Ishikawa (cell line): ENCODE measurements at regions not wholly inside any gene's neighbourhood (a gene's known extent, or its start where the extent isn't known, plus 50 kb on each side); places are given as distances from the start of the nearest gene placed in this dataset.

Experiments
- CEBPB ChIP-seq: IDR thresholded peaks from 2 replicates; pipeline ENCODE4 v1.6.1; 2012
- CREB1 ChIP-seq: IDR thresholded peaks from 2 replicates; pipeline ENCODE4 v1.6.1; 2012; ENCODE audit warnings: low read depth
- EGR1 ChIP-seq: IDR thresholded peaks from 2 replicates; pipeline ENCODE4 v1.6.1; 2012
- EP300 ChIP-seq: IDR thresholded peaks from 2 replicates; pipeline ENCODE4 v1.6.1; 2012; ENCODE audit warnings: borderline replicate concordance
- FOXM1 ChIP-seq: IDR thresholded peaks from 2 replicates; pipeline ENCODE4 v1.6.1; 2012; ENCODE audit warnings: low read depth, borderline replicate concordance
- NFIC ChIP-seq: IDR thresholded peaks from 2 replicates; pipeline ENCODE4 v1.6.1; 2012
- RAD21 ChIP-seq: IDR thresholded peaks from 2 replicates; pipeline ENCODE4 v1.6.1; 2012; ENCODE audit warnings: low read depth
- TAF1 ChIP-seq: IDR thresholded peaks from 2 replicates; pipeline ENCODE4 v1.6.1; 2012; ENCODE audit warnings: low read depth, mild to moderate bottlenecking
- TCF12 ChIP-seq: IDR thresholded peaks from 2 replicates; pipeline ENCODE4 v1.6.1; 2012; ENCODE audit warnings: low read depth
- TEAD4 ChIP-seq: IDR thresholded peaks from 2 replicates; pipeline ENCODE4 v1.6.1; 2012
- YY1 ChIP-seq: IDR thresholded peaks from 2 replicates; pipeline ENCODE4 v1.6.1; 2012; ENCODE audit warnings: low read depth
- ZBTB7A ChIP-seq: IDR thresholded peaks from 2 replicates; pipeline ENCODE4 v1.6.1; 2012; ENCODE audit warnings: low read depth
- TF ChIP-seq, protein P1 (sequence below): IDR thresholded peaks from 2 replicates; pipeline ENCODE4 v1.6.1; 2012; ENCODE audit warnings: low read depth, mild to moderate bottlenecking
- TF ChIP-seq, protein P2 (sequence below): IDR thresholded peaks from 2 replicates; pipeline ENCODE4 v1.6.1; 2012
- TF ChIP-seq, protein P3 (sequence below): IDR thresholded peaks from 2 replicates; pipeline ENCODE4 v1.6.1; 2012

DNA sequence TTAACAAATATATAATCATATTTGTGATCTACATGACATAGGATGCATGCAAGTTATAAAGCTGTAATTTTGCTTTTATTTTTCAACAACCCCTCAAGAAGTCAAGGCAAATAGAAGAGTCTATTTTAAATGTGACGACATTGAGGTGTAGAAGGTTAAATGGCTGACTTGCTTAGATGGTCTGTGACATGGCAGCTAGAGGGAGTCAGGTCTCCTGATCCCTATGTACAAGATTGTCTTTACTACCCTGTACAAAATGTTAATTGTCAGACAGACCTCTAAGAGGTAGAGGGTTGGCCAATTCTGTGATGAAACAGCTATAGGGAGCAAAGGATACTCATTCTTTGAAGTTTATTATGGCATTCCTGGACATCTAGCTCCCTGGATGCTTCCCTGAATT lies 380.9 kb upstream of the MEF2C start:
- TF ChIP-seq YY1 (no peak), CEBPB (no peak), ZBTB7A (no peak)
- TF ChIP-seq, protein P1, sequence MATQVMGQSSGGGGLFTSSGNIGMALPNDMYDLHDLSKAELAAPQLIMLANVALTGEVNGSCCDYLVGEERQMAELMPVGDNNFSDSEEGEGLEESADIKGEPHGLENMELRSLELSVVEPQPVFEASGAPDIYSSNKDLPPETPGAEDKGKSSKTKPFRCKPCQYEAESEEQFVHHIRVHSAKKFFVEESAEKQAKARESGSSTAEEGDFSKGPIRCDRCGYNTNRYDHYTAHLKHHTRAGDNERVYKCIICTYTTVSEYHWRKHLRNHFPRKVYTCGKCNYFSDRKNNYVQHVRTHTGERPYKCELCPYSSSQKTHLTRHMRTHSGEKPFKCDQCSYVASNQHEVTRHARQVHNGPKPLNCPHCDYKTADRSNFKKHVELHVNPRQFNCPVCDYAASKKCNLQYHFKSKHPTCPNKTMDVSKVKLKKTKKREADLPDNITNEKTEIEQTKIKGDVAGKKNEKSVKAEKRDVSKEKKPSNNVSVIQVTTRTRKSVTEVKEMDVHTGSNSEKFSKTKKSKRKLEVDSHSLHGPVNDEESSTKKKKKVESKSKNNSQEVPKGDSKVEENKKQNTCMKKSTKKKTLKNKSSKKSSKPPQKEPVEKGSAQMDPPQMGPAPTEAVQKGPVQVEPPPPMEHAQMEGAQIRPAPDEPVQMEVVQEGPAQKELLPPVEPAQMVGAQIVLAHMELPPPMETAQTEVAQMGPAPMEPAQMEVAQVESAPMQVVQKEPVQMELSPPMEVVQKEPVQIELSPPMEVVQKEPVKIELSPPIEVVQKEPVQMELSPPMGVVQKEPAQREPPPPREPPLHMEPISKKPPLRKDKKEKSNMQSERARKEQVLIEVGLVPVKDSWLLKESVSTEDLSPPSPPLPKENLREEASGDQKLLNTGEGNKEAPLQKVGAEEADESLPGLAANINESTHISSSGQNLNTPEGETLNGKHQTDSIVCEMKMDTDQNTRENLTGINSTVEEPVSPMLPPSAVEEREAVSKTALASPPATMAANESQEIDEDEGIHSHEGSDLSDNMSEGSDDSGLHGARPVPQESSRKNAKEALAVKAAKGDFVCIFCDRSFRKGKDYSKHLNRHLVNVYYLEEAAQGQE, result no peak

DNA sequence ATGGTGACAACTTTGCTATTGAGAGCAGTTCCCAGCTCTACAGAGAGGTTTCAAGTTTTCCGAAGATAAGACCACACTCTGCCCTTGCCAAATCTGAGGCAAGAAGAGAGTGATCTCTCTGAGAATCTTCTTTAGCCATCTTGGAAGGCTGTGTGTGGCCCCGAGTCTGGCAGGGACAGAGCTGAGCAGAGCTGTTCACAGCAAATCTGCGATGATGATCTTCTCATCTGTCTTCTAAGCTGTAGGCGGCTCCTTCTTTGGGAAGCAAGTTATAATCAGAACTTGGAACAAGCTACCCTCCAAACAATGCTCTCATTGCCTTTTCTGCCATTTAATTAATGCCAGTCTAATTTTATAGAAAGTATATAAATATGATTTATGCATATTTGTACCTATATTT lies 379.0 kb upstream of the MEF2C start:
- no peak for TF ChIP-seq TEAD4
- TF ChIP-seq, protein P2, sequence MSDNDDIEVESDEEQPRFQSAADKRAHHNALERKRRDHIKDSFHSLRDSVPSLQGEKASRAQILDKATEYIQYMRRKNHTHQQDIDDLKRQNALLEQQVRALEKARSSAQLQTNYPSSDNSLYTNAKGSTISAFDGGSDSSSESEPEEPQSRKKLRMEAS, result no peak
- no peak for TF ChIP-seq EP300
- TF ChIP-seq EGR1, result no peak
- no peak for TF ChIP-seq ZBTB7A

DNA sequence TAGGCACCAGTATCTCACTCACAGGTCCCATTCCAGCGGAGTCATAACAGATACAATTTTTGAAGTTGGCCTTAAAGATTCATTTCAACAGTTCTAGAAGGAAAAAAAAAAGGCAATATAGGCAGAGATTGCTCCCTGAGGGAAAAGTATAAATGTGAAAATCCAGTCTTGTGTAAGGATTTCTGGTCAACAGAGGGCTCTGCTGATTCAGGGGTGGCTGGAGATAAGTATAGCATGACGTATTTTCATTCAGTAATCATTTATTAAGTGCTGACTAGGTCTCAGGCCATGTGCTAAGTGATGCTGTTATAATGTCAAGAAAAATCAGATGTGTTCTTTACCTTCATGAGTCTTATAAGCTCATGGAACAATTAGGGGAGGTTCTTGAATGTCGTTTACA lies 377.3 kb upstream of the MEF2C start:
- TF ChIP-seq CEBPB (no peak), ZBTB7A (no peak), TEAD4 (no peak), FOXM1 (no peak), TCF12 (no peak), NFIC (no peak), EGR1 (no peak)

DNA sequence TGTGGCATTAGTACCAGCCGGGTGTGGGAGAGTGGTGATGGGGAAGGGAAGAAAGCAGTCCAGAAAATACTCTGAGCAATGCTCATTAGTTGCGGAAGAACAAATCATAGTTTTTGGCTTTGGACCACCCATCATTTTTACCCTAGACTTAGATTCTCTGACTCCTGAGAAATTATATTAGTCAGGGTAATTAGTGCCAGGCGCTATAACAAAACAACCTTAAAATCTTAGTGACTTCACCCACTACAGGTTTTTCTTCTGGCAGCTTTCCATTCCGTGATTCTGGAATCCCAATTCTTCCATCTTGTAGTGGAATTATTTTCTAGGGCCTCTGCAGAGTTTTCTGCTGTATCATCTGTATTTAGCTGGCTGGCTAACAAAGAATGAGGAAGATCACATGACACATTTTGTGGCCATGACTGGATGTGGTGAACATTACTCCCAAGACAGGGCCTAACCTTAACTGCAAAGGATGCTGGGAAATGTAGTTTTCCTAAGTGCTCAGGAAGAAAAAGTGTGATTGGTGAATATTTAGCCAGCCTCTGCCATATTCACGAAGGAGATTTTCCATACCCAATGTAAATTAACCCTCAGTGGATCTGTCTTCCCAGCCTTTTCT lies 373.0 kb upstream of the MEF2C start:
- no peak for TF ChIP-seq NFIC
- no peak for TF ChIP-seq TAF1
- TF ChIP-seq EGR1, result no peak
- no peak for TF ChIP-seq TCF12
- TF ChIP-seq, protein P3, sequence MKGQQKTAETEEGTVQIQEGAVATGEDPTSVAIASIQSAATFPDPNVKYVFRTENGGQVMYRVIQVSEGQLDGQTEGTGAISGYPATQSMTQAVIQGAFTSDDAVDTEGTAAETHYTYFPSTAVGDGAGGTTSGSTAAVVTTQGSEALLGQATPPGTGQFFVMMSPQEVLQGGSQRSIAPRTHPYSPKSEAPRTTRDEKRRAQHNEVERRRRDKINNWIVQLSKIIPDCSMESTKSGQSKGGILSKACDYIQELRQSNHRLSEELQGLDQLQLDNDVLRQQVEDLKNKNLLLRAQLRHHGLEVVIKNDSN, result peak; percentile 74
- TF ChIP-seq RAD21, result no peak
- TF ChIP-seq YY1, result no peak
- no peak for TF ChIP-seq ZBTB7A
- no peak for TF ChIP-seq TEAD4

DNA sequence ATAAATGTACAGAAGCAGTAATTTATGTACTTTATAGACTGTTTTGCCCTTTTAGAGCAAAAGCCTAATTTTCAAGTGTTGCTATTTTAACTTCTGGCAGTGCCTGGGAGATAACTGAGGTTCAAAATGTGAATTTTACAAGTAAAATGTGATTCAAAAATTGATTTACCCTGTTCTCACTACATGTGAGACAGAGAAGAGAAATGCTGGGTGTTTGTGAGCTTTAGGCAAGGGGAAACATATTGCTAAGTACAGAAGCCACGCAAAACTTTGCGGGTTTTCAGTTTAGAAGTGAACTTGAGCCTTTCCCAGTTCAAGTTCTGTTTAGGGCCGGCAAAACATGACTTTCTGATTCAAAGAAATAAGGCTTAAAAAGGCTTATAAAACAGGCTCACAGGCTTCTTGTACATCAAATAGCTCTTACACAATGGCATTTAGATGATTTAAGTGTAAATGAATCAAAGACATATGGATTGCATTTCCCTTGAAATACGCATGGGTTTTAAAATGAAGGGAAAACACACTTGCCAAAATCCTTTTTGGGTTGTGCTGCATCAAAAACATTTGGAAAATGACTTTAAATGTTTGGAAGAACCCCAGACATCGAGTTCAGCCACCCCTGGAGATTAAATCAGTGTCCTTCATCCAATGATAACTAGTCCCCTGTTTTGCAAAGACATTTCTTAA lies 370.8 kb upstream of the MEF2C start:
- no peak for TF ChIP-seq TEAD4
- TF ChIP-seq, protein P2, result no peak
- TF ChIP-seq TCF12, result no peak
- no peak for TF ChIP-seq YY1
- TF ChIP-seq CREB1, result no peak
- TF ChIP-seq RAD21, result no peak
- no peak for TF ChIP-seq EGR1
- no peak for TF ChIP-seq TAF1
- TF ChIP-seq, protein P1, result no peak
- no peak for TF ChIP-seq FOXM1

DNA sequence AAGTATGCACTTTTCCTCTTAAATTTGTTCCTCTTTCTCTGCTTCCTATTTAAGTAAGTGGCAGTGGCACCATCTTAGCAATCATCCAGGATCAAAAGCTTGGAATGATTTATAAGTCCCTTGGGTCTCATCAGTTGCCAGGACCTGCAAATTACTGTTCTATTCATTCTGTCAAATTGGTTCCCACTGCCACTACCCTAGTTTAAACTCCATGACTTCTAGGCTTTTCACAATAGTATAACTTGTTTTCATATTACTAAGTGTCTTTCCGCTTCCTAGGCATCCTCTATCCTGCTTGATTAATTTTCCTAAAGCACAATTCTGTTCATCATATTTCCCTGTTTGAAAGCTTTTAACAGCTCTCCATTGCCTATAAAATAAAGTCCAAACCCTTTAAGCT lies 363.9 kb upstream of the MEF2C start:
- TF ChIP-seq ZBTB7A (no peak), TEAD4 (no peak), CEBPB (no peak), TAF1 (no peak), RAD21 (no peak), EGR1 (no peak), EP300 (no peak), CREB1 (no peak), YY1 (no peak), NFIC (no peak), FOXM1 (no peak)
- TF ChIP-seq, protein P1, result no peak
- TF ChIP-seq, protein P3, result no peak
- TF ChIP-seq, protein P2, result no peak
